ENCODE measurements at regions not wholly inside any gene's neighbourhood (a gene's known extent, or its start where the extent isn't known, plus 50 kb on each side); places are given as distances from the start of the nearest gene placed in this dataset.

GRCh38 chr2:173435574-173435973 lies 80.9 kb downstream of the CDCA7 start:
- TF ChIP-seq, protein P1, sequence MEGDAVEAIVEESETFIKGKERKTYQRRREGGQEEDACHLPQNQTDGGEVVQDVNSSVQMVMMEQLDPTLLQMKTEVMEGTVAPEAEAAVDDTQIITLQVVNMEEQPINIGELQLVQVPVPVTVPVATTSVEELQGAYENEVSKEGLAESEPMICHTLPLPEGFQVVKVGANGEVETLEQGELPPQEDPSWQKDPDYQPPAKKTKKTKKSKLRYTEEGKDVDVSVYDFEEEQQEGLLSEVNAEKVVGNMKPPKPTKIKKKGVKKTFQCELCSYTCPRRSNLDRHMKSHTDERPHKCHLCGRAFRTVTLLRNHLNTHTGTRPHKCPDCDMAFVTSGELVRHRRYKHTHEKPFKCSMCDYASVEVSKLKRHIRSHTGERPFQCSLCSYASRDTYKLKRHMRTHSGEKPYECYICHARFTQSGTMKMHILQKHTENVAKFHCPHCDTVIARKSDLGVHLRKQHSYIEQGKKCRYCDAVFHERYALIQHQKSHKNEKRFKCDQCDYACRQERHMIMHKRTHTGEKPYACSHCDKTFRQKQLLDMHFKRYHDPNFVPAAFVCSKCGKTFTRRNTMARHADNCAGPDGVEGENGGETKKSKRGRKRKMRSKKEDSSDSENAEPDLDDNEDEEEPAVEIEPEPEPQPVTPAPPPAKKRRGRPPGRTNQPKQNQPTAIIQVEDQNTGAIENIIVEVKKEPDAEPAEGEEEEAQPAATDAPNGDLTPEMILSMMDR (conservative IDR thresholded peaks at IDR 0.05; ENCODE audit: low read depth) = no peak
- ChIA-PET CTCF (no interaction called here), POLR2A (ENCODE audit: low non-redundant PET) (no interaction called here)
- DNase-seq (ENCODE audit: low spot score) = no peak
- H3K27ac ChIP-seq = no peak overlapping the region

DNA sequence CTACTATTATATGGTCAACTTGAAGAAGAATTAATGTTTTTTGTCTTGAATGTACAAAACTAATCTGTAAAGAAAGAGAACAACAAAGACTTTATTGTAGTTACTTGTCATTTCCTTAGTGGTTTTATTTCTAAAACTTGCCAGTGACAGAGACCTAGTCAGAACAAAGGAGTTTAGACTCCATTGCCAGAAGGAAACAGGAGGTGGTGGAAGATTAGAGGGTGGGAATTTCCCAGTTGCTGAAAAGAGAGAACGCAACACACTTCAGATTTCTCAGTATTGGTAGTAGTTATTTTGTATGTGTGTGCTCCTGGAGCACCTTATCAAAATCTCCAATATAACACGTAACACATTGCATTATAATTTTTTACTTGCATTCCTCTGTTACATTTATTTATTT lies 81.4 kb downstream of the CDCA7 start:
- ChIA-PET CTCF (no interaction called here), POLR2A (ENCODE audit: low non-redundant PET) (no interaction called here)
- no peak for DNase-seq (ENCODE audit: low spot score)
- TF ChIP-seq, protein P1 (conservative IDR thresholded peaks at IDR 0.05; ENCODE audit: low read depth) = no peak
- no peak overlapping the region for H3K27ac ChIP-seq

DNA sequence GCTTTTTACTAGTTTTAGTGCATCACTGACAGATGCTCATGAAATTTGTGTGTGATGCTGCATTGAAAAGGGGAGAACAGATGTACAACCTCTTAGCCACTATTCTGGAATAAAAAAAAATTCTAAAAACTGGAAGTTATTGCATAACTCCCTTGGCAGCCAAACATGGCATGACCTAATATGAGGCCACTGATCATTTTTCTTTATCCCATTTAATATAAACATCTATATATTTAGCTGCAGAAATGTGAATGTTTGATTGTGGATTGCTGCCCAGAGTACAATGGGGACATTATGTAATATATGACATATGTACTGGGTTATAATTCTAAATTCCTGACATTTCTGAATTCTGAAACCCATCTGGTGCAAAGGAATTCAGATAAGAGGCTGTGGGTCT lies 86.5 kb downstream of the CDCA7 start:
- CTCF ChIA-PET = no interaction called here
- TF ChIP-seq, protein P1 (conservative IDR thresholded peaks at IDR 0.05; ENCODE audit: low read depth) = no peak

GRCh38 chr2:173442542-173442941 lies 87.9 kb downstream of the CDCA7 start:
- ChIA-PET CTCF (no interaction called here), POLR2A (ENCODE audit: low non-redundant PET) (no interaction called here)
- no peak overlapping the region for H3K27ac ChIP-seq
- TF ChIP-seq, protein P1 (conservative IDR thresholded peaks at IDR 0.05; ENCODE audit: low read depth) = no peak
- no peak for DNase-seq (ENCODE audit: low spot score)

More for the DNA sequence above, 86.5 kb downstream of the CDCA7 start:
- no peak for DNase-seq (ENCODE audit: low spot score)
- POLR2A ChIA-PET (ENCODE audit: low non-redundant PET) = no interaction called here
- no peak overlapping the region for H3K27ac ChIP-seq

DNA sequence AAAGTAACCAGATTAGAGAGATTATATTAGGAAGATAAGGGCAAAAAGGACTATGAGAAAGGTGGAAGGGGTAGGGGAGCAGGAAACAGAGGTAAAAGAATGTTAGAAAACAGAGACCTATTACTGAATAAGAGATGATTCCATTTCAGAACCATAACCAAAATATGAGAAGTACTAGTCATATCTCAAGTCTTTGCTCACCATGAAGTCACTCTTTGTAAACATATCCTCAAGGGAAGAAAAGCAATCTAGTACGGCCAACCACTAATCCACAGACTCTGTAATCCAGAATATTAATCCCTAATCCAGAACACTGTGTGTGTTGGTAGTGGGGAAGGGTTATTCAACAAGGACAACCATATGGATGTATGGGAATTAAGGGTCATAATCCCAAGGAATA lies 92.0 kb downstream of the CDCA7 start:
- POLR2A ChIA-PET (ENCODE audit: low non-redundant PET) = no interaction called here
- CTCF ChIA-PET = no interaction called here

DNA sequence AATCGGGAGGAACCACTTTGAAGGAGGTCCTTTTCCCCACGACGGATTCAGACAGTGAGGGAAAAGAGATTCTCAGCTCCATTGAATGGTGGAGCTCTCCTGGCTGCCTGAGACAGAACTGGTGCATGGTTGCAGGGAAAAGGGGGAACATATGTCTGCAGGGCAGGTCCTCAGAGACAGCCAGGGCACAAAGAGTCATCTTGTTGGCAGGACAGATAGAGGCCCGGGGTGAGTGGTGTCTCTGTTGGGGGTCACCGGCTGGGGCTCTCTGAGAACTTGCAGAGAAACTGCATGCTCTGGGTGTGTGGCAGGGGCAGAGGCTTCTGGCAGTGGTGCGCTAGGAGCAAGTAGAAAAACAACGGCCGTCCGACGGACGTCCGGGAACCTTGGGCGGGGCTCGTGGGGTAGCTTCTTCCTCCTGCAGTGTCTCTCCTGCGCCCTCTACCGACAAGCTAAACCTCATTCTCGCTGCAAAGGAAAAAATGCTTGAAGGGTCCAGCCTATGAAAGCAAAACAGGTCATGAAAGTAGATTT lies 94.3 kb downstream of the CDCA7 start:
- TF ChIP-seq, protein P1 (conservative IDR thresholded peaks at IDR 0.05; ENCODE audit: low read depth) = peak; percentile 84
- peak overlapping the region; percentile 63 for H3K27ac ChIP-seq
- CTCF ChIA-PET = interaction anchor here (0.5 to 1.7 kb wide), 19 partner anchors 9 to 1148 kb away, joined by 3 to 58 read pairs (median 3); partner anchors contain the start of gene WIPF1
- POLR2A ChIA-PET (ENCODE audit: low non-redundant PET) = no interaction called here
- DNase-seq (ENCODE audit: low spot score) = peak; percentile 73

More for the DNA sequence above, 92.0 kb downstream of the CDCA7 start:
- TF ChIP-seq, protein P1 (conservative IDR thresholded peaks at IDR 0.05; ENCODE audit: low read depth) = no peak
- no peak for DNase-seq (ENCODE audit: low spot score)
- H3K27ac ChIP-seq = no peak overlapping the region
